ENCODE measurements at regions not wholly inside any gene's neighbourhood (a gene's known extent, or its start where the extent isn't known, plus 50 kb on each side); places are given as distances from the start of the nearest gene placed in this dataset.

DNA sequence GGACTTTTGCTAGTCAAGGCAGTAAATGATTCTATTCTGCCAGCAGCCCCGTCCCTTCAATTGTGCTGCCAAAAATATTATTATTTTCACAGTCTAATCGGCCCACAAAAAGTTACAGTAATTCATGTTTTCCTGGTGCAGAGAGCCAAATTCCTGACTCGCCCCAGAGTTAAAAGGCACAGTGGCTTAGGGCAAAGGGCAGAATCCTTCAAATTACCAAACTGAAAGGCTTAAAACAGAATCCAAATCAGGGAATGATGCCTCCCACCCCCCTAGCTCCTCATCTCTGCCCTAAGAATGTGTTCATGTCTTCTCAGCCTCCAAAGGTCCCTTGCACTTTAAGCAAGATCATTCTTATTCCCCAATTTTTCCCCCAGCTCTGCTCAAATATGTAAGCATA lies 477.8 kb upstream of the PROK2 start:
- Histone ChIP-seq H3K9me3 (ENCODE audit: low read depth, low read length, poor library complexity, severe bottlenecking) (no peaks in the 10 kb centered on the region), H3K27me3 (replicated peaks; ENCODE audit: insufficient read depth, low read depth, low read length, poor library complexity) (no peaks in the 10 kb centered on the region), H3K4me1 (ENCODE audit: insufficient read depth, low read length, poor library complexity, severe bottlenecking) (no peaks in the 10 kb centered on the region), H3K36me3 (ENCODE audit: insufficient read depth, low read length, poor library complexity, severe bottlenecking) (no peaks in the 10 kb centered on the region), H3K27ac (ENCODE audit: low read depth, low read length, poor library complexity, severe bottlenecking) (no peak overlapping the region), H3K4me3 (ENCODE audit: low read depth, low read length, poor library complexity, severe bottlenecking) (no peak overlapping the region)
- ChIA-PET CTCF (no interaction called here), POLR2A (ENCODE audit: low non-redundant PET) (no interaction called here)
- BruUV-seq (replicated peaks): no TSS peak
- DNase-seq (ENCODE audit: low spot score): no peak
- intact Hi-C loops (cut with micrococcal nuclease; ENCODE audit: unreplicated experiment): loop anchor here (10.0 kb wide), 2 partner anchors 388 to 548 kb away; no protein-coding TSS in a partner anchor
- TF ChIP-seq, protein P1, sequence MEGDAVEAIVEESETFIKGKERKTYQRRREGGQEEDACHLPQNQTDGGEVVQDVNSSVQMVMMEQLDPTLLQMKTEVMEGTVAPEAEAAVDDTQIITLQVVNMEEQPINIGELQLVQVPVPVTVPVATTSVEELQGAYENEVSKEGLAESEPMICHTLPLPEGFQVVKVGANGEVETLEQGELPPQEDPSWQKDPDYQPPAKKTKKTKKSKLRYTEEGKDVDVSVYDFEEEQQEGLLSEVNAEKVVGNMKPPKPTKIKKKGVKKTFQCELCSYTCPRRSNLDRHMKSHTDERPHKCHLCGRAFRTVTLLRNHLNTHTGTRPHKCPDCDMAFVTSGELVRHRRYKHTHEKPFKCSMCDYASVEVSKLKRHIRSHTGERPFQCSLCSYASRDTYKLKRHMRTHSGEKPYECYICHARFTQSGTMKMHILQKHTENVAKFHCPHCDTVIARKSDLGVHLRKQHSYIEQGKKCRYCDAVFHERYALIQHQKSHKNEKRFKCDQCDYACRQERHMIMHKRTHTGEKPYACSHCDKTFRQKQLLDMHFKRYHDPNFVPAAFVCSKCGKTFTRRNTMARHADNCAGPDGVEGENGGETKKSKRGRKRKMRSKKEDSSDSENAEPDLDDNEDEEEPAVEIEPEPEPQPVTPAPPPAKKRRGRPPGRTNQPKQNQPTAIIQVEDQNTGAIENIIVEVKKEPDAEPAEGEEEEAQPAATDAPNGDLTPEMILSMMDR (conservative IDR thresholded peaks at IDR 0.05; ENCODE audit: low read depth, low read length): no peak
- no peak for TF ChIP-seq EZH2 (IDR thresholded peaks at IDR 0.05; ENCODE audit: borderline replicate concordance, low read depth, low read length, poor library complexity, severe bottlenecking)

DNA sequence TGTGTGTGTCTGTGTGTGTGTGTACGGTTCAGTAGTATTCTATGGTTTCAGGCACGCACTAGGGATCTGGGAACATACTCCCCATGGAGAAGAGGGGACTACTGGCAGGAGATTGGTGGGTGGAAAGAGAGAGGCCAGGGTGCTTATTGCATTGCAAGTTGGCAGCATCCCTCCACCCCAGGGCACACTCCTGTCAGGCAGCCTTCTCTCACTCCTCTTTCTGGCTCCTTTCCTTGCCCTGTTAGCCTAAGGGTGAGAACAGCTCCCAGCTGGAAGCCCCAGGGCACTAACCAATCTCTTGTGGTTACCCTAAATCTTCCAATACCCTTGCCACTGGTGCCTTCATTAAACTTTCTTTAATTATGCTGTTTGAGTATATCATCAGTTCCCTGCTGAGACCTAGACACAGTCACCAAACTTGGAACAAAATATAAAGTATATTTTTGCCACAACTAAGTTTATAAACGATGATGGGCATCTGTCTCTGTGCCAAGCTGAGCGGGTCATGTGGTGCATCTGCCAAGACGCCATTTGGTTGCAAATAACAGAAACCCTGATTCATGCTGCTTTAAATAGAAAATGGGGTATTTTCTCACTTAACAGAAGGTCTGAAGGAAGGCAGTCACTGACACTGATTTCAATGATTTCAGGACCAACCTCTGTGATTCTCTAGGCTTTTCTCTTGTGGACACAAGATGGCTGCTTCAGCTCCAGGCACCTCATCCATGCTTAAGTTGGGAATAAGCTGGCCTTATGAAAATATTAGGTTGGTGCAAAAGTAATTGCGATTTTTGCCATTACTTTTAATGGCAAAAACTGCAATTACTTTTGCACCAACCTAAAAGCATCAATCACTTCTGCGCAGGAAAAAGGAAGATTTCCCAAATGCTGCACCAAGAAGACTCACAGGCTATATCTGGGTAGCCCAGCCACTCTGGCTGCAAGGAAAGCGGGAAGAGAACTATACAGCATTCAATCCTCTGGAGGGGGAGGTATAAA lies 476.9 kb upstream of the PROK2 start:
- no peak for DNase-seq (ENCODE audit: low spot score)
- Histone ChIP-seq H3K4me3 (ENCODE audit: low read depth, low read length, poor library complexity, severe bottlenecking) (no peak overlapping the region), H3K27ac (ENCODE audit: low read depth, low read length, poor library complexity, severe bottlenecking) (no peak overlapping the region), H3K9me3 (ENCODE audit: low read depth, low read length, poor library complexity, severe bottlenecking) (no peaks in the 10 kb centered on the region), H3K4me1 (ENCODE audit: insufficient read depth, low read length, poor library complexity, severe bottlenecking) (no peaks in the 10 kb centered on the region), H3K36me3 (ENCODE audit: insufficient read depth, low read length, poor library complexity, severe bottlenecking) (no peaks in the 10 kb centered on the region), H3K27me3 (replicated peaks; ENCODE audit: insufficient read depth, low read depth, low read length, poor library complexity) (no peaks in the 10 kb centered on the region)
- CTCF ChIA-PET: no interaction called here
- intact Hi-C loops (cut with micrococcal nuclease; ENCODE audit: unreplicated experiment): loop anchor here (10.0 kb wide), 2 partner anchors 387 to 547 kb away; no protein-coding TSS in a partner anchor
- no peak for TF ChIP-seq EZH2 (IDR thresholded peaks at IDR 0.05; ENCODE audit: borderline replicate concordance, low read depth, low read length, poor library complexity, severe bottlenecking)
- TF ChIP-seq, protein P1 (conservative IDR thresholded peaks at IDR 0.05; ENCODE audit: low read depth, low read length): no peak
- POLR2A ChIA-PET (ENCODE audit: low non-redundant PET): no interaction called here
- BruUV-seq (replicated peaks): no TSS peak

DNA sequence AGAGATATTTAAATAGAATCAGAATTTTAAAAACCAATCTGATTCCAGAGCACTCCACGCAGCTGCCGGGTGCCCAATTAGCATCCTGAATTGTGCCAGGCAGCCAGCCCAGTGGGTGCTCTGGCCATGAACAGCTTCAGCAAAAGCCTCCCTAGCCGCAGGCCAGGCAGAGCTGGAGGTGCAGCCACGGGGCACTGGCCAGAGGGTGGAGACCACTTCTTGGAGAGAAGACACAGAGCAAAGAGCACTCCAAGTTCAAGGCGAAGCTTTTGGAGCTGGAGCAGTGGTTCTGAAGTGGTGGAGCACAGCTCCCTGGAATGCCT lies 475.6 kb upstream of the PROK2 start:
- Histone ChIP-seq H3K27ac (ENCODE audit: low read depth, low read length, poor library complexity, severe bottlenecking) (no peak overlapping the region), H3K27me3 (replicated peaks; ENCODE audit: insufficient read depth, low read depth, low read length, poor library complexity) (no peaks in the 10 kb centered on the region), H3K4me3 (ENCODE audit: low read depth, low read length, poor library complexity, severe bottlenecking) (no peak overlapping the region), H3K4me1 (ENCODE audit: insufficient read depth, low read length, poor library complexity, severe bottlenecking) (no peaks in the 10 kb centered on the region), H3K36me3 (ENCODE audit: insufficient read depth, low read length, poor library complexity, severe bottlenecking) (no peaks in the 10 kb centered on the region), H3K9me3 (ENCODE audit: low read depth, low read length, poor library complexity, severe bottlenecking) (no peaks in the 10 kb centered on the region)
- TF ChIP-seq, protein P1 (conservative IDR thresholded peaks at IDR 0.05; ENCODE audit: low read depth, low read length): no peak
- TF ChIP-seq EZH2 (IDR thresholded peaks at IDR 0.05; ENCODE audit: borderline replicate concordance, low read depth, low read length, poor library complexity, severe bottlenecking): no peak
- BruUV-seq (replicated peaks): no TSS peak
- ChIA-PET CTCF (no interaction called here), POLR2A (ENCODE audit: low non-redundant PET) (no interaction called here)
- intact Hi-C loops (cut with micrococcal nuclease; ENCODE audit: unreplicated experiment): loop anchor here (10.0 kb wide), 2 partner anchors 386 to 546 kb away; no protein-coding TSS in a partner anchor
- no peak for DNase-seq (ENCODE audit: low spot score)
